Esophagus mucosa (tissue), 1 donor: ENCODE measurements at regions not wholly inside any gene's neighbourhood (a gene's known extent, or its start where the extent isn't known, plus 50 kb on each side); places are given as distances from the start of the nearest gene placed in this dataset.

ENCODE experiments used
- ATAC-seq: fragments of 200-7000 bp; cut with Tn5 transposase; one replicate; pipeline ENCODE4 v1.9.1; 2020
- donor health status: DM: yes; HTN: yes; CAD: no.

GRCh38 chr2:8067784-8068336 lies 614.0 kb upstream of the ID2 start:
- no peak for ATAC-seq

DNA sequence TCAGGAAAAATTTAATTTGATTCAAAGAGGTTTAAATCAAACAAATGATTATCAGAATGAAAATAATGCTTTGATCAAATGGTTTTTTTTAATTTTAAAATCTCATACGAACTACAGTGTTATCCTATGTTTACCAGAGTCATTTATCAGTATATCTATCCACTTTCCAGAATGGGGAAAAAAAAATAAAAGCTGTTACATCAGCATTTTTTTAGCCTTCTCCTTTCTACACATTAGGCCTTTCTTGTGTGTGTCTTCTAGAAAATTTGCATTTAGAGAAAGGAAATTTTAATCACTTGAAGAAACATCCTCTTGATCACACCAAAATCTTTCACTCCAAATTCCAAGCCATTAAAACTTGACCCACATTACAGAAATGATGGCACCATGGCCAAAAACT lies 608.9 kb upstream of the ID2 start:
- no peak for ATAC-seq

GRCh38 chr2:8073916-8074315 lies 607.9 kb upstream of the ID2 start:
- ATAC-seq: no peak

DNA sequence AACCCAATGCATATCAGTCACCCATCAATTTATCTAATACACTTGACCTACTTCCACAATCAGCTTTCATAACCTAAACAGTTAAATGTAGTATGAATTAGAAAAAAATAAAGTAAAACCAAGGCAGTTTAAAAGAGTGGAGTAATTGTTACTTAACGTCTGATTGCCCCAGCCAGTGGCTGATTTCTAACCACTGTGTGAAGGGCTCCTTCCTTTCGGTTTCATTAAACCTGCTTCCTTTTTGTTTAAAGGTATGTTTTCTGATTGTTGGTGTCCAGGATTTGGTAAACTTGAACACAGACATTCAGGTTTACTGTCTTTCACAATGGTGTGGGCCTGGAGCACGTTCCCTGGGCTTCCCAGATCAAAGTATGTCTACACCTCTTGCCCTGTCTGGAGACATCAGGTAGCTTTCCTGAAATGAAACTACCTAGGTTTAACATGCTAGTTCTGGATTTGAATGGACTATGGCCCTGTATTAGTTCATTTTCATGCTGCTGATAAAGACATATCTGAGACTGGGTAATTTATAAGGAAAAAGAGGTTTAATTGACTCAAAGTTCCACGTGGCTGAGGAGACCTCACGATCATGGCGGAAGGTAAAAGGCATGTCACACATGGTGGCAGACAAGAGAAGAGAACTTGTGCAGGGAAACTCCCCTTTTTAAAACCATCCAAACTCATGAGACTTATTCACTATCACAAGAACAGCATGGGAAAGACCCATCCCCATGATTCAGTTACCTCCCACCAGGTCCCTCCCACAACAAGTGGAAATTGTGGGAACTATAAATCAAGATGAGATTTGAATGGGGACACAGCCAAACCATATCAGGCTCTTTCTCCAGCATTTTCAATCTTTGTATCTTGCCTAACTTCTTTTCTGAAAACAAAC lies 605.2 kb upstream of the ID2 start:
- no peak for ATAC-seq

GRCh38 chr2:8078705-8079104 lies 603.2 kb upstream of the ID2 start:
- ATAC-seq: no peak

DNA sequence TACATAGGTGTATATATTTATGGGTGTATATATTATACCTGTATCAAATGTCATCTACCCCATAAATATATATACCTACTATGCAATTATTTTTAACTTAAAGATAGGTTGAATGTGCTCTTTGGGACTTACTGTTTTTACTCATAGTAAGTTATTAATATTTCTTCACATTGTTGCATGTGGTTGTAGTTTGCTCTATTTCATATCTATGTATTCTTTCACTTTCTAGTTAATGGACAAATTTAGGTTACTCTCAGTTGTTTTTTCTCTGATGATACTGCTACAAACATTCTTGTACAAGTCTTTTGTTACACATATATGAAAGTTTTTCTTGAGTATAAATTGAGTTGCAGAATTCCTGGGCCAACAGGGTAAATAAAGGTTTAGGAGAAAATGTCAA lies 601.8 kb upstream of the ID2 start:
- ATAC-seq: no peak

- no peak for ATAC-seq
Measured at GRCh38 chr2:8081130-8081529, 600.7 kb upstream of the ID2 start.

GRCh38 chr2:8082840-8083239 lies 599.0 kb upstream of the ID2 start:
- no peak for ATAC-seq

GRCh38 chr2:8086357-8086756 lies 595.5 kb upstream of the ID2 start:
- no peak for ATAC-seq

DNA sequence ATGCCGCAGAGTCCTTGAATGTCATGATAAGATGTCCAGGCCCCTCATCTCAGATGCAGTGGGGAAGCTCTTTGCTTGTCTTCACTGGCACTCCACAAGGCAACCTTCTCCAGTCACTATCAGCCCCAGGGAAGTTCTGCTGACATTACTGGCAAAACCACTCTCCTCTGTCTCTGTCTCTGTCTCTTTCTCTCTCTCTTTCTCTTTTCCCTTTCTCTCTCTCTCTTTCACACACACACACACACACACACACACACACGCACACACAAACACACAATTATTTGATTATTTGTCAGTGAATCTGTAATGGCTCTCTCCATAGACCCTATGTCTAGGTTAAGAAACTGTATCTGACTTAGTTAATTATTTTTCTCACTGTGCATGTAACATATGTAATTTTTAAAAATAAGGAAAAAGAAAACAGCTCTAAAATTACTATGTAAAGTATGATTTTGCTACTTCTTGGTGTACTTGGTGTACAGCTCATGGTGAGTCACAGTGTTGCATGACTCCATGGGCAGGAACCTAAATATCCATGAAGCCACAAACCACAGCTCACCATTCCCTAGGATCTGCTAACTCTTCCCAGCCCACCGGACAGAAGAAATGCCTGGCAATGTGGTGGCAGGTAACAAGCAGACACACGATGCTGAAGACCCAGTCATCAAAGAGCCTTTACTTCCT lies 594.9 kb upstream of the ID2 start:
- no peak for ATAC-seq

- no peak for ATAC-seq
Measured at GRCh38 chr2:8087480-8087840, 594.4 kb upstream of the ID2 start.

- no peak for ATAC-seq
Measured at GRCh38 chr2:8088810-8089209, 593.0 kb upstream of the ID2 start.

- peak; percentile 51 for ATAC-seq
Measured at GRCh38 chr2:8089596-8089995, 592.3 kb upstream of the ID2 start.

DNA sequence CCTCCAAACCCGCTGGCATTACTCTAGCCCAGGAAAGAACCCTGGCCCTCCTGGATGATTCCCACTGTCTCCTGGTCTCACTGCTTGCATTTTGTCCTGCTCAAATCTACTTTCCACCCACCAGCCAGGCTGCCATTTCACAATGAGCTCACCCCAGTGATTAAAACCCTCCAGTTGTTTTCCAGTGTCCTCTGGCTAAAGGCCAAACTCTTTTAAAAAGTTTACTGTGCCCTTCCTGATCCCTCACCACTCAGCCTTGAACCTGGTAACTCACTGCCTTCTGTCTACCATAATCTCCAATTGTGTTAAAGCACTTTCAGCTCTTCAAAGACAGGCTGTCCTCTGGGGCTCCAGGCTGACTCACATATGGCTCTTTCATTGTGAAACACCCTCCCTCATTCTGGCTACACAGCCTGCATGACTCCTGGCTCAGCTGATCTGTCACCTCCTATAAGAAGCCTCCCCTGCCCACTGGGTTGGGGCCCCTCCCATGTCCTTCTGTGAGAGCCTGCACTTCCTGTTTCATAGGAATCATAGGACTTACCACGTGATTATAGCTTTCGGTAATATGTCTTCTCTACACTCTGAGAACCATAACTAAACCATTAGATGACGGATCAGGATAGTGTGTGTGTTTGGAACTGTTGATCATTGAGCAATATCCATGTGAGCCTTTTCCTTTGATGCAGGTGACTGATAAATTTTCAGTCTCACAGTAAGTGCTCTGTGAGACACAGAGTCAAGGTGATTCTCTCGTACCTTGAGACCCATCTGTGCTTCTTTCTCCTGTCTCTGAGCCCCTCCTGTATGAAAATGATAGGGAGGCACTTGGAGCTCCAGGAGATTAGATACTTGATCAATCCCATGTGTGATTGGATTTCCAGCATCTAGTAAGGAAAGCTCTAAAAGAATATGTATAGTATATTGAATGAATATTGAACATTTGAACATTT lies 590.8 kb upstream of the ID2 start:
- peak; percentile 100 for ATAC-seq

- ATAC-seq: no peak
Measured at GRCh38 chr2:8094526-8094925, 587.3 kb upstream of the ID2 start.

DNA sequence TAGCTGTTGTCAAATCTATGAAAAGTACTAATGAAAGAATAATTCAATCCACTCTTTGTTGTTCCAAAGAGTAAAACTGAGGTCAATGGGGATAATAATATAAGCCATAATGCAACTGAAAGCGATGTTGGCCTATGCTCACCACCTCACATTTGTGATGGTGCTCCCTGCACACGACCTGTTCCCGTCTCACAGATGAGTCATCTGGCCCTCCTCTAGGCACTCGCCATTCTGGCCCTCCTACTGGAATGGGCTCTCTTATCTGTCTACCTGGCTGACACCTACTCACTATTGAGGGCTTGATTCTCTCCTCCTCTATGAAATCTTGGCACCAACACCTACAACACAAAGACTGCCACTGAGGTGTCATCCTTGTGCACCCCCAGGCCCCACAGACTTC lies 585.9 kb upstream of the ID2 start:
- ATAC-seq: no peak

GRCh38 chr2:8096484-8096883 lies 585.4 kb upstream of the ID2 start:
- ATAC-seq: no peak

- no peak for ATAC-seq
Measured at GRCh38 chr2:8098476-8099266, 583.2 kb upstream of the ID2 start.

- ATAC-seq: no peak
Measured at GRCh38 chr2:8099267-8099582, 582.6 kb upstream of the ID2 start.

DNA sequence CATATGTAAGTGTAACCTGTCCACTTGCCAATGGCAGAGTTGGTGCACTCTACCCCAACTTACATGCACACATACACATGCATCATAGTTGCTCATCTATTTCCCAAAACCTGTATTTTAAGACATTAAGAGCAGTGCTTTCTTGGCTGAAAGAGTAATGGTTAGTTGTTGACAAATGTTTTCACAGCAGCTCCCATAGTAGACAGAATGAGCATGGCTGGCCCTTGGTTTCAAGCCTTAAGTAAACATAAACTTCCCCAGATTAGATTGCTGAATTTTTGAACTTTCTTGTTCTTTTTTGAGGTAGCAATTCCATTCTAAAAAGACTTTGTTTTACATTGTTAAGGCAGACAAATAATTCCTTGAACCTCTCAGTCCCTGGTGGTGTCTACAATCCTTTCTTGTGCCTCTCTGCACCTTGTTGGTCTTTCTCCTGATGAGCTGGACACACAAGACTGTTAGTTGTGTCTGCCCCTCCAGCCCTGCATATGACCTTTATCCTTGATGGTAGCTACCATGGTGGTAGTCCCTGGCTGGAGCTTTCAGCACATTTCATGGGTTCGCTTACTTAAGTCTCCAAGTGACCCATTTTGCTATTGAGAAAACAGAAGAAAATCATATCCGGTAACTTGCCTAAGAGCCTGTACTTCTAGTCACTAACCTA lies 580.1 kb upstream of the ID2 start:
- no peak for ATAC-seq

- ATAC-seq: no peak
Measured at GRCh38 chr2:8102470-8102869, 579.4 kb upstream of the ID2 start.
